Activated naive CD8-positive, alpha-beta T cell treated with anti-CD3 and anti-CD28 coated beads, Interleukin-2, amount 50 U/mL, for 24 hours (primary cell): ENCODE measurements at regions not wholly inside any gene's neighbourhood (a gene's known extent, or its start where the extent isn't known, plus 50 kb on each side); places are given as distances from the start of the nearest gene placed in this dataset.

ENCODE experiments used
- ATAC-seq: fragments of 150-1000 bp; cut with Tn5 transposase; one replicate; pipeline ENCODE4 v1.10.0; 2021
- DNase-seq: peaks from one replicate; pipeline ENCODE4 v3.0.0; 2021
- H3K27ac Mint-ChIP-seq: one replicate; pipeline ENCODE4 v1.8.0; 2021; ENCODE audit warnings: mild to moderate bottlenecking, mixed read lengths
- H3K27me3 Mint-ChIP-seq: one replicate; pipeline ENCODE4 v1.8.0; 2021; ENCODE audit warnings: mixed read lengths
- H3K36me3 Mint-ChIP-seq: one replicate; pipeline ENCODE4 v1.8.0; 2021; ENCODE audit warnings: low read depth, mixed read lengths
- H3K4me1 Mint-ChIP-seq: one replicate; pipeline ENCODE4 v1.8.0; 2021; ENCODE audit warnings: mixed read lengths
- H3K4me3 Mint-ChIP-seq: one replicate; pipeline ENCODE4 v1.8.0; 2021; ENCODE audit warnings: mild to moderate bottlenecking, moderate library complexity, mixed read lengths
- H3K9me3 Mint-ChIP-seq: one replicate; pipeline ENCODE4 v1.8.0; 2021; ENCODE audit warnings: mixed read lengths

GRCh38 chr6:45718131-45718530, 297.5 kb downstream of the CLIC5 start:
- ATAC-seq = no peak
- no peak for DNase-seq
- Mint-ChIP-seq H3K27ac (no peak overlapping the region), H3K9me3 (peaks cover 5% of the 10 kb centered on the region), H3K4me1 (peaks cover 45% of the 10 kb centered on the region), H3K4me3 (no peak overlapping the region), H3K27me3 (peaks cover 5% of the 10 kb centered on the region), H3K36me3 (peaks cover 3% of the 10 kb centered on the region)

- H3K27ac Mint-ChIP-seq = peak overlapping the region; percentile 2
- peaks cover 49% of the 10 kb centered on the region for H3K4me1 Mint-ChIP-seq
- no peak for ATAC-seq
Measured at GRCh38 chr6:45717715-45718114, 297.9 kb downstream of the CLIC5 start.

GRCh38 chr6:45717027-45717426, 298.6 kb downstream of the CLIC5 start:
- H3K4me3 Mint-ChIP-seq = no peak overlapping the region
- no peaks in the 10 kb centered on the region for H3K36me3 Mint-ChIP-seq
- DNase-seq (no peak), ATAC-seq (no peak)
- no peaks in the 10 kb centered on the region for H3K9me3 Mint-ChIP-seq
- peak overlapping the region; percentile 2 for H3K27ac Mint-ChIP-seq
- H3K4me1 Mint-ChIP-seq = peaks cover 55% of the 10 kb centered on the region
- H3K27me3 Mint-ChIP-seq = peaks cover 5% of the 10 kb centered on the region

More at GRCh38 chr6:45717715-45718114, 297.9 kb downstream of the CLIC5 start:
- Mint-ChIP-seq H3K27me3 (peaks cover 5% of the 10 kb centered on the region), H3K4me3 (no peak overlapping the region), H3K36me3 (no peaks in the 10 kb centered on the region), H3K9me3 (peaks cover under 1% of the 10 kb centered on the region)
- DNase-seq = no peak

GRCh38 chr6:45715508-45715803, 300.2 kb downstream of the CLIC5 start:
- Mint-ChIP-seq H3K4me3 (peak overlapping the region; percentile 27), H3K9me3 (no peaks in the 10 kb centered on the region), H3K36me3 (no peaks in the 10 kb centered on the region), H3K27ac (peak overlapping the region; percentile 98), H3K4me1 (peaks cover 55% of the 10 kb centered on the region), H3K27me3 (peaks cover 5% of the 10 kb centered on the region)
- peak; percentile 67 for ATAC-seq
- no peak for DNase-seq

- DNase-seq (no peak), ATAC-seq (peak; percentile 29)
- H3K9me3 Mint-ChIP-seq = no peaks in the 10 kb centered on the region
- H3K27me3 Mint-ChIP-seq = peaks cover 5% of the 10 kb centered on the region
- H3K27ac Mint-ChIP-seq = peak overlapping the region; percentile 98
- no peaks in the 10 kb centered on the region for H3K36me3 Mint-ChIP-seq
- H3K4me3 Mint-ChIP-seq = peak overlapping the region; percentile 55
- peaks cover 55% of the 10 kb centered on the region for H3K4me1 Mint-ChIP-seq
Measured at GRCh38 chr6:45714741-45715507, 300.7 kb downstream of the CLIC5 start.

GRCh38 chr6:45714006-45714730, 301.5 kb downstream of the CLIC5 start:
- Mint-ChIP-seq H3K27ac (peak overlapping the region; percentile 98), H3K4me1 (peaks cover 55% of the 10 kb centered on the region), H3K4me3 (peak overlapping the region; percentile 55), H3K27me3 (peaks cover 3% of the 10 kb centered on the region), H3K9me3 (no peaks in the 10 kb centered on the region), H3K36me3 (no peaks in the 10 kb centered on the region)
- DNase-seq = peak; percentile 35
- ATAC-seq = peak; percentile 30
